Glomerular endothelial cell (primary cell): ENCODE measurements at regions not wholly inside any gene's neighbourhood (a gene's known extent, or its start where the extent isn't known, plus 50 kb on each side); places are given as distances from the start of the nearest gene placed in this dataset.
A peak's percentile ranks its signal among the peaks of the same experiment; 100 is the strongest.
"Not testable (repeated sequence)": the region's sequence is repeated elsewhere in the genome, so short reads cannot be mapped to it uniquely, and the experiment has no call there.

ENCODE experiments used
- DNase-seq: peaks from one replicate; pipeline ENCODE4 v3.0.0-alpha.2; 2011; ENCODE audit warnings: low read depth, low spot score; ENCODE audit errors: extremely low read depth

DNA sequence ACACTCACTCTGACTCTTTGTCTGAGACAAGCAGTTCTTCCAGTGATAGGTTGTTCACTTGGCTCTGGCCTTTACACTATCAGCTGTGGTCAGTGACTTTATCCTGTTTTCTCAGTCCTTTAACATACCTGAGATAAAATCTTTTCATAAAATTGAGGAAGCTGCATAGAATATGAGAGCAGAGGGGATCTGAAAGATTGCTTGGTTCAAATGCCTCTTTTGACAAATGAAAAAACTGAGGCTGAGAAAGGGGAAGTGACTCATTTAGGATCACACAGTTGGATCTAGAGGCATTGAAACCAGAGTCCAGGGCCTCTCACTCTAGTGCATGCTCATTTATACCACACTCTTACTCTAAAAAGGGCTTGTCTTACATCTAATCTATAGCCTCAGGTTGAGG lies 277.0 kb upstream of the TBX18 start:
- DNase-seq = no peak

DNA sequence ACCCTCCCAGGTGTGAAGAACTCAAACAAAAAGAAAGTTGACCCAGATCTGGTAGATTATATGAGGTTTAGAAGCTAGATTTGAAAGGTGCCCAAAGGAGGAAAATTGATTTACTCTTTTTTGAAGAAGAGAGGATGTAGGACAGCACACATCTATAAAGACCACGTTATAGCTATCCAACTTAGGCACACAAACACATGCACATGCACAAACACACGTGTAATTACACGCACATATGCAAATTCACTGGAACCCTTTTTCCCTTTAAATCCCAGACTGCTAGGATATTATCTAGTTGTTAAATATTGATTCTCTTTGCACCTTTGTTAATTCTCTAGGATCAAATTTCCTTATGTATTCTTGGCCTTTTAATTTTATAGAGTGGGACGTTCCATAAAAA lies 272.8 kb upstream of the TBX18 start:
- DNase-seq = no peak

DNA sequence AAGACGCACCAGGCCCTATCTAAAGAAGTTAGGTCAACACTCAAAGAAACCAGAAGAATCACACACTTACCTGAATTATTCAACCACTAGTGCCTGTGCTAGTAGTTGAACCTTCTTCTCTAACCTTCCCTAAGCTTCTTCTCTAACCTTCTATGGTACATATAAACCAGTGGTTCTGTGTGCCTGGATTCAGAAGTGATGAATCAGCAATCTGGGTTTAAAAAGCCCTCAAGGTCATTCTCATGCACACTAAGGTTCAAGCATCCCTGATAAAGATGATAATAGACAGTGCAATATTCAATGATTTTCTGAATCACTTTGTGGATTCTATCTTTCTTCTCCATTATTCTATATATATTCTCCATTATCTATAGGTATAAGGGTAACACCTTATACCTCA lies 271.4 kb upstream of the TBX18 start:
- no peak for DNase-seq

DNA sequence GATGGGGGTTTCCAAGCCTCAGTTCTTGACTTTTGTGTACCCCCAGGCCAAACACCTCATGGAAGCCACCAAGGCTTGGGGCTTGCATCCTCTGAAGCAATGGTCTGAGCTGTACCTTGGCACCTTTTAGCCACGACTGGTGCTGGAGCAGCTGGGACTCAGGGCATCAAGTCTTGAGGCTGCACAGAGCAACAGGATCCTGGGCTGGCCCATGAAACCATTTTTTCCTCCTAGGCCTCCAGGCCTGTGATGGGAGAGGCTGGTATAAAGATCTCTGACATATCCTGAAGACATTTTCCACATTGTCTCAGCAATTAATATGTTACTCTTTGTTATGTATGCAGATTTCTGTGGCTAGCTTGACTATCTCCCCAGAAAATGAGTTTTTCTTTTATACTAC lies 269.1 kb upstream of the TBX18 start:
- DNase-seq = no peak

DNA sequence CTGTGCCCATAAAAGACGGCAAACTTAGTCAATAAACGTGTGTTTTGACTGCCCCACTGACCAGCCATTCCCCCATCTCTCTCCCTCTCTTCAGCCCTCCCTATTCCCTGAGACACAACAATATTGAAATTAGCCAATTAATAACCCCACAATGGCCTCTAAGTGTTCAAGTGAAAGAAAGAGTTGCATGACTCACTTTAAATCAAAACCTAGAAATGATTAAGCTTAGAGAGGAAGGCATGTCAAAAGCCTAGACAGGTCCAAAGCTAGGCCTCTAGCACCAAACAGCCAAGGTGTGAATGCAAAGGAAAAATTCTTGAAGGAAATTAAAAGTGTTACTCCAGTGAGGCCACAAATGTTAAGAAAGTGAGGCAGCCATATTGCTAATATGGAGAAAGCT lies 261.6 kb upstream of the TBX18 start:
- no peak for DNase-seq

DNA sequence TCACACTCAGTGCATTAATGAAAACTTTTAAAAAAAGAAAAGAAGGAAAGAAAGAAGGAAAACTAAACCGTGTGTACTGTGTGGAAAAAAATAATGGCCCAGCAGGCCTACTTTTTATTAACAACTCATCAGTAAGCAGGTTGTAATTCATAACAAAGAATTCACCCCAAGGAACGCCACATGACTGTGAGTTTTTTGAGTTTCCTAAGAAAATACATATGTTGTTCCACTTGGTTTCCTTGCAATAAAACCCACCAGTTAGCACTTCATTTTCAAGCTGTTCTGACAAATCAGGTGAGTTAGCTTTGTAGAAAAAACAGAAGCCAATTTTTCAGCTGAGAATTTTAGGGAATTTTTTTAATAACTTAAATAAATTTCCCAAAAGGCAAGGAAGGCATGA lies 259.3 kb upstream of the TBX18 start:
- DNase-seq = no peak

DNA sequence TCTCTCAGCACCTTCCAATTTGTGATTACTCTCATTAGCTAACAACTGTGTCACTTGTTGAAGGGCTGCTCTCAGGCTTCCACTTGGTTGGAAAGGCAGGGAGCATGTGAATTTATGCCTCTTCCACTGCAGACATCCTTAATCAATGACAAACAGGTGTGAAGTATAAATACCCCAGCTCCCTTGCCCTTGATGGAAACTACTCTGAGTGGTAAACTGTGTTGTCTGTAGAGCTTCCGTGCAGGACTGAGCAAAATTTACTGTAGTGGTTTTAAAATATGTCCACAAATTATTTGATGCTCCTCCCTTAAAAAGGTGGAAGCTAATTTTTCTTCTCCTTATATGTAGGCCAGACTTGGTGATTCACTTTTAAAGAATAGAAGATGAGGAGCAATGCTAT lies 253.0 kb upstream of the TBX18 start:
- no peak for DNase-seq

DNA sequence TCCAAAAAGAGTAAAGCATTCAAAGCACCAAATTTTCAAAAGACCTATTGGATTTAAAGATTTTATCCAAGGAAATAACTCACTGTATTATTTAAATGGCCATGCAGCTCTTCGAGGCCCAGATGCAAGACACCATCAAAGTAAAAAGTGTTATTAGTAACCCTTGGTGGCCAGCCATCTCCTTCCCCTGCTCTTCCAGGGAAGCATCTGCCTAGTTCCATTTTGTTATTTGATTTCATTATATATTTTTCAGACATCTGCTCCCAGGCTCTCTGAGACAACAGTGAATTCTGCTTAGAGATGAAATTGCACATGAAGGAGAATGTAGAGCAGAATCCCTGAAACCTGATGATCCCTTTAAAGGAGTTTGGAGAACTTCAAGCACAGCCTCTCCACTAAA lies 252.3 kb upstream of the TBX18 start:
- DNase-seq = no peak

DNA sequence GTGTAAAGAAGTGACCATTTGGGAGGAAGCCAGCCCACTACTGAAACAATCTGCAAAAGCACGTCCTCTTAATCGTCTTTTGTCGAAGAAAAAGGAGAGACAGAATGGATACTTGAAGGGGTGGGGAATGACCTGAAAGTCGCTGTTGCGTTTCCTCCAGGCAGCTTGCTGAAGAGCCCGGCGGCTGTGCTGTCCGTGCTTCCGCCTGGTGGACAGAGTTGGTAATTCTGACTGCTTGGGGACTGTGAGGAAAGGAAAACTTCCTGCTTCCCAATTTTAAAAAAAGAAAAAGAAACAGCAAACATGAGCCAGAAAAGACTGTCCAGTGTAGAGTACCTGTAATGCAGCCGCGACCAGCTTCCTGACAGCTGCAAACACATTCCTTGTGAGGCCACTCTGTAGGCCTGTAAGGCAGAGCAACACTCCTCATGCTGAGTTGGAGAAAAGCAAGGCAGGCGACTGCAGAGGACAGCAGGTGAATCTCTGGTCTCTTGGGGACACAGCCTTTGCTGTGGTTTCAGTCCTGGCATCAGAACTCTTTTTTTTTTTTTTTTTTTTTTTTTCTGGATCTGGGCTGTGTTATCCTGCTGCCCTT lies 251.1 kb upstream of the TBX18 start:
- no peak for DNase-seq

DNA sequence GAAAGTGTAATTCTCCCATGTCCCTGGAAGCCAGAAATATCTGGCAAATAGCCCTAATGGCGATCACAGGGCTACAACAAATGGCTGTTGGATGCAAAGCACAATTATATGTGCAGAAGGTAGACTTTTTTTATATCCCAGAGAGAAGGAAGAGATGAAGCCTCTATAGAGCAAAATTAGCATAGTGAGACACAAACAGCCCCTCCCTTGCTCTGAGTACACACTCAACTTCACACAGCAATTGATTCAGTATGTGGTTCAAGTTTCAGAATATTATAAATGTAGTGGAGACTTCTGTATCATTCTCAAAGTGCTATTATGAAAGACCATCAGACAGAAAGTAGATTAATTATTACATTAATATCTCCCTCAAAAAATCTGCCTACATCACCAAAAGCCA lies 246.5 kb upstream of the TBX18 start:
- no peak for DNase-seq

DNA sequence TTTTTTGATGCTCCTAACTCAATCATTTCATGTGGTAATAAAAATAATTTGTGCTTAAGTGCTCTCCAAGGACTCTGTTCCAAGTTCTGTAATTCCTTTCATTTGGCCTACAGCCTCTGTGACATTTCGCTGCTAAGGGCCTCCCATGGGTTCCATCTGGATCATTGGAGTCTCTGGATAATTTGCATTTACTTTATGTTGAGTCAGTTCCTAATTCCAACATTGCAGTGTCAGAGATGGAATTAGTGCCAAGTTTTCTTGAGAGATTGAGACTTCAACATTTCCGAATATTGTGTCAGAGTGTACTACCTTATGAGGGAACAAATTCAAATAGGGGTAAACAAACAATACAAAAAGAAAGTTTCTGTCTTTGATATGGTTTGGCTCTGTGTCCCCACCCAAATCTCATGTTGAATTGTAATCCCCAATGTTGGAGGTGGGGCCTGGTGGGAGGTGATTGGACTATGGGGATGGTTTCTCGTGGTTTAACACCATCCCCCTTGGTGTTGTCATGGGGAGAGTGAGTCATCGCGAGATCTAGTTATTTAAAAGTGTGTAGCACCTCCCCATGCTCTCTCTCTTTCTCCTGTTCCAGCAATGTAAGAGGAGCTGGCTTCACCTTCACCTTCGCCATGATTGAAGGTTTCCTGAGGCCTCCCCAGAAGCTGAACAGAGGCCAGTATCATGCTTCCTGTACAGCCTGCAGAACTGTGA lies 244.1 kb upstream of the TBX18 start:
- DNase-seq = peak; percentile 39

DNA sequence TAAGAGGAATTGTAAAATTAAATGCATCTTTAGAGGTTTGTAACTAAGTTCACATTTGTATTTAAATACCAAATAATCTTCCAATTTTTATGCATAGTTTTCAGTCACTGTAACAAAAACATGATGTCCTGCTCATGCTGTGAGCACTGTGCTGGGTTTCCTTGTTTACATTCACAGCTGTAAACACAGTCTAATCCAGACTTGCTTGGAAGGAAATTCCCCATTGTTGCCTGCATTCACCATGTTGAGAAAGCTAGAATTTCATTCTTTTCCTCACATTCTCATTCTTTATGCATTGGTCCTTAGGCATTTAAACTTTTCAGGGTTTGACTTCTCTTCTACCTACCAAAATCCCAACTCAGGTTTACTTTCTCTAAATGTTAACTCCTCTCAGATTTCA lies 242.0 kb upstream of the TBX18 start:
- no peak for DNase-seq

DNA sequence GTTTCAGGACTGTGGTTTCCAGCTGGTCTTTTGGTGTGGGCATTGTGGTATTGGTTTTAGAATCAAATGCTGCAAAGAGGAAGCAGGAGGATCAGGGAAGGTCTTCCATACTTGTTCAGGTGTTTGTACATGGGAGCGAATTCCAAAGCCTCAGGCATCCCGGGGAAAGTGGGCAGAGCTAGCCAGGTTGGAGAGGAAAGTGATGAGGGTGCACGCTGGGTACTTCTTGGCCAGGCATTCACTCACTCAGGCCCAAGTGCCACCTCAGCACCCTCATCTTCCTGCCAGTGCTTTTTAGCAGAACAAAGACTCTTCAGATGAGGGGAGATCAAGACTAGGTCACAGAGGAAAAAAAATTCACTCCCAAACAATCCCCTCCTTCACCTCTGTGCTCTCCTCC lies 241.1 kb upstream of the TBX18 start:
- no peak for DNase-seq

DNA sequence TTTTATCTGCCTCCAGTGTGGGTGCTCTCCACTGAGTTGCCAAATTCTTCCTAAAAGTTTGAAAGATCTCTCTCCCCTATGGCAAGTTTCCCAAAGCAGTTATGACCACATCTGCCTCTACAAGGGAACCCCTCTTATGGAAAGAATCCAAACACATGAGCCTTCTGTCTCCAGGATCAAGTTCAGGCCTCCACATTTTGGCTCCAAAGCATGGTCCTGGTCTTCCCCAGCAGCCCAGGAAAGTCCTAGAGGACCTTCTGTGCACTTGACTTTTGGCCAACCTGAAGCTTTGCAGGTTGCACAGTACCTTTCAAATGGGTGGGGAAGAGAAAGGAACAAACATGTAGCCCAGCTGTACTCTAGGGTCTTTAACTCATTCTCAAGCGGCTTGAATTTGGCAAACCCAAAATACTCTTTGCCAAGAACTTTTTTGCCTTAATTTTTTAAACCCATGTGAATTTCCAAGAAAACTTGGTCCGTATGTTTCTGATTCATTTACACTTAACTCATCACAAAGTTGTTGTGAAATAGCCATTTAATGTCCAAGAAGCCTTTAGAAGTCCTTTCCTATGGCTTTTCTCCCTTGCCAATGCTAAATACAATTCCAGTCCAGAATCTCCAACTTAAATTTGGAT lies 240.1 kb upstream of the TBX18 start:
- no peak for DNase-seq

DNA sequence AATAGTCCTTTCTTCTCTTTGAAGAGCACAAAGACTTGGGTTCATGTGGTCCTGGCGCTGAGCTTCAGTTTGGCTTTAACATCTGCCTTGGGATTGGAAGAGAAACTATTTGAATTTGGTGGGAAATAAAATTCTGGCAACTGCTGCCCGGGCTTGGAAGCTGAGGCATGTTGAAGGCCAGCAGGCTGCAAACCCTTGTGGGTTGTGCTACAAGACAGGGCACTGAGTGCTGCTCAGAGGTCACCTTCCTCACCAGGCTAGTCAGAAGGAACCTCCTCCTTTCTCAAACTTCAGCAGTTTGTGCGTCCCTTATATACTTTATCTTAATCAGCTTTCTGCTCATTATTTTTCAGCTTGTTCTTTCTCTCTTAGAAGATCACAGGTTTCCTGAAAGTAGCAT lies 238.4 kb upstream of the TBX18 start:
- no peak for DNase-seq

DNA sequence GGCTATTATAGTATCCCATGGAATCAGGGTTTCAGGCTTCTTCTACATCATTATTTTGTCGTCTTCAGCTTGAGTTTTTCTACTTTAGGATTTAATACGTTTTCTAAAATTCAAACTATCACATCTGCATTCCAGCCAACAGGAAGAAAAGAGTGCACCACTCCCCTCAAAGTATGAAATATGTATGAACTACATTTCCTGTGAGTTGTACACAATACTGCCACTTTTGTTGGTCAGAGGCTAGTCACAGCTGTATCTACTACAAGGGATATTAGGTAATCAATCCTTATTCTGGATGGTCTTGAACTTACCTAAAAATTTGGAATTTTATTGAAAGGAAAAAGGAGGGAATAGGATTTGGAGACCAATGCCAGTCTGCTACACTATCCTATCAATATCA lies 235.6 kb upstream of the TBX18 start:
- DNase-seq = no peak

DNA sequence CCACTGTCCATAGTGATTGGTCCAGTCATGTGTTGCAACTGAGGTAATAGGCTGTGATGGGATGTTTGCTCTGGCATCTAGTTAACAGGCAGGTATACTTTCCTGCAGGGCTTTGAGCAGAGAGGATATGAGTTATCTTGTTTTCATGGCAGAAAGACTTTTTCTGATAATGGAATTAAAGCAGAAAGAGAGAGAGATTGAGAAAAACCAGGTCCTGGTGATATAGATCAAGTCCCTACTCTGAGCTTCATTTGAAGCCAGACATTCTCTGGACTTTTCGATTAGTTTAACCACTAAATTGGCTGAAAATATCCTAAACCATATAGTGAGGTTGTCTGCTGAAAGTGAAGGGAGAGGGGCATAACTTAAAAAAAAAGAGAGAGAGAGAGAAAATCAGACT lies 233.8 kb upstream of the TBX18 start:
- DNase-seq = no peak

DNA sequence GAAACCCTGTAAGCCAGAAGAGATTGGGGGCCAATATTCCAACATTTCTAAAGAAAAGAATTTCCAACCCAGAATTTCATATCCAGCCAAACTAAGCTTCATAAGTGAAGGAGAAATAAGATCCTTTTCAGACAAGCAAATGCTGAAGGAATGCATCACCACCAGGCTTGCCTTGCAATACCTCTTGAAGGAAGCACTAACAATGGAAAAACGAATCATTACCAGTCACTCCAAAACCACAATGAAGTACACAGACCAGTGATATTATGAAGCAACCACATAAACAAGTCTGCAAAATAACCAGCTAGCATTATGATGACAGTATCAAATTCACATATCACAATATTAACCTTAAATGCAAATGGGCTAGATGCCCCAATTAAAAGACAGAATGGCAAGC lies 224.4 kb upstream of the TBX18 start:
- DNase-seq = not testable (repeated sequence)

DNA sequence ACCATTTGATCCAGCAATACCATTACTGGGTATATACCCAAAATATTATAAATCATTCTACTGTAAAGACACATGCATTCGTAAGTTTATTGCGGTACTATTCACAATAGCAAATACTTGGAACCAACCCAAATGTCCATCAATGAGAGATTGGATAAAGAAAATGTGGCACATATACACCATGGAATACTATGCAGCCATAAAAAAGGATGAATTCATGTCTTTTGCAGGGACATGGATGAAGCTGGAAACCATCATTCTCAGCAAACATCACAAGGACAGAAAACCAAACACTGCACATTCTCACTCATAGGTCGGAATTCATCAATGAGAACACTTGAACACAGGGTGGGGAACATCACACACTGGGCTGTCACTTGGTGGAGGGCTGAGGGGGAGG lies 221.1 kb upstream of the TBX18 start:
- not testable (repeated sequence) for DNase-seq

DNA sequence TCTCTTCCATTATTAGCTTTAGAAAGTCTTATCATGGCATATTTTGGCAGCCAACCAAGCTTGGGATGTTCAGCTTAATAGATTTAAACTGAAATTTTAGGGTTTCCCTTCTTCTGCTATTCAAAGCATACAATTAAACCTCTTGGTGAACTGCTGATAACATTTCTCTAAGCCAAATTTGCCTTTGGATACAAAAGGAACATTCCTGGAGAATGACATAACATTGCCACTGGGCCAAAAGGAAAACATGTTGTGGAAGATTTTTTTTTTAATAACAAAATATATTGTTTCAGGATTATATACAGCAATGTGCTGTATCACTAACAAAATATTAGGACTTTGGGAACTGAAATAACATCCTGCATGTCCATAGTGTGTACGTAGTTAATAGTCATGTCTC lies 215.1 kb upstream of the TBX18 start:
- DNase-seq = peak; percentile 73

DNA sequence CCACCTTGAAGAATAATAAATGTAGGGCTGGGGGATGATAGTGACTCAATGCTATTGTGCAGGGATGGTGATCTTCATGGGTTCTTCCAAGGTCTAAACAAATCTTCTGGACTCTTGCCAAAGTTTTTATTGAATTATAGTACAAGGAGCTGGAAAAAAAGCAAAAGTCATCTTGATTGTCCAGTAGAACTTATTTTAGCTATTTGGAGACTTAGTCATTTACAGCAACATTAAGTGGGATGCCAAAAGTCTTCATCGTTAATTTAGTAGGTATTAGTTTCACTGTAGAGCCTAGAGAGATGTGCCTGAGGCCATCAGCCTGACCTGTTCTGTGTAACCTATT lies 212.9 kb upstream of the TBX18 start:
- no peak for DNase-seq

DNA sequence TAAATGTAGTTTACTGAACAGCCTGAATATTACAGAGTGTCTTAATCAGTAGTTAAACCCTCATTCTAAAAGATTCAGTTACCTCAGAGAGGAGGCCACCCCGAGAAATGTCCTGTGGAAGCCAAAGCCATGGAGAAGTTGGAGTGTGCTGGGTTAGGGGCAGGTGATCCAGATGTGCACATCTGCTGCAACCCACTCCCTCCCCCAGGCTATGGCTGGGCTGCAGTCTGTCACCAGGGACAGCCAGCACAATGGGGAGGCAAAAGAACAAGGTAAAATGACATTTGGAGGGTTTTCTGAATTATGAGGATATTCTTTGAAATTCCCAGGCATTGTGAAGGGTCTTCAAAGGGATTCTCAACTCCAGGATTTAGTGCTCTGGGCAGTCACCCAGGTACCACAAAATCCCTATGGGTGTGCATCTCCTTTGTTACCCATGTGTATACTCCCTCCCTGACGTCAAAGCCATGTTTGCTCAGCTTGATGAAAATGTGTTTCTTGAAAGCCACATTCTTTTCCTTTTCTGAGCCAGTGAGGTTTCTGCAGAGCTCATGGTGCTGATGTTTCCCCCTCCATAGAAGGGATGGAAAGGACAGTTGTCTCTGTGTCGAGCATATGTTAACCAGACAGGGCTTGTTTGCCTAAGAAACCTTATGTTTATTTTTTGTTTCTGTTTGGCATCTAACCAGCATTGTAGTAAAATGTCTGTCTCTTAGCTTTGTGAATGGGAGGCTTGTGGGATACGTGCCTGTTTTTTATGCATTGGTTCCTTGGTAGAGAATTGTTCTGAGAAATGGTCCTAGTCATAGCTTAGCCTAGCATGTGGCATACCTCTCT lies 212.3 kb upstream of the TBX18 start:
- no peak for DNase-seq
